HG03432 (cell line): ENCODE measurements at regions not wholly inside any gene's neighbourhood (a gene's known extent, or its start where the extent isn't known, plus 50 kb on each side); places are given as distances from the start of the nearest gene placed in this dataset.

Experiments
- ATAC-seq: cut with Tn5 transposase; IDR thresholded peaks from one replicate; pipeline ENCODE4 v1.9.1; 2021; ENCODE audit warnings: mild to moderate bottlenecking, moderate library complexity; ENCODE audit not compliant: unreplicated experiment

DNA sequence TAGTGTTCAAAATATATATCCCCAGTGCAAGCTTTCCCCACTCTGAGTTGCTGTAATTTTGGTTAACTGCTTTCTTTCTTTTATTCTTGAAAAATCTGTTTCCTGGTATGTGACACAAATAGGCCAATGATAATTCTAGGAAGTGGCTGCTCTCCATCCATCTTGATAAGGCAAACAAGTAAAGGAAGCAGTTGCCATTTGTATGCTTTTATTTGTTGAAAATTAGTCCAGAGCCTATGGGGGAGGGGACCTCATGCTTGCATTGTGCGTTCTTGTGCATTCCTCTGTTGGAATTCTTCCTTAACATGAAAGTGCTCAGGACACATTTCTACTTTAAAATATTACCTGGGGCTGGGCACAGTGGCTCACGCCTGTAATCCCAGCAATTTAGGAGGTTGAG, 111.2 kb upstream of the FSHR start:
- ATAC-seq, result no peak

DNA sequence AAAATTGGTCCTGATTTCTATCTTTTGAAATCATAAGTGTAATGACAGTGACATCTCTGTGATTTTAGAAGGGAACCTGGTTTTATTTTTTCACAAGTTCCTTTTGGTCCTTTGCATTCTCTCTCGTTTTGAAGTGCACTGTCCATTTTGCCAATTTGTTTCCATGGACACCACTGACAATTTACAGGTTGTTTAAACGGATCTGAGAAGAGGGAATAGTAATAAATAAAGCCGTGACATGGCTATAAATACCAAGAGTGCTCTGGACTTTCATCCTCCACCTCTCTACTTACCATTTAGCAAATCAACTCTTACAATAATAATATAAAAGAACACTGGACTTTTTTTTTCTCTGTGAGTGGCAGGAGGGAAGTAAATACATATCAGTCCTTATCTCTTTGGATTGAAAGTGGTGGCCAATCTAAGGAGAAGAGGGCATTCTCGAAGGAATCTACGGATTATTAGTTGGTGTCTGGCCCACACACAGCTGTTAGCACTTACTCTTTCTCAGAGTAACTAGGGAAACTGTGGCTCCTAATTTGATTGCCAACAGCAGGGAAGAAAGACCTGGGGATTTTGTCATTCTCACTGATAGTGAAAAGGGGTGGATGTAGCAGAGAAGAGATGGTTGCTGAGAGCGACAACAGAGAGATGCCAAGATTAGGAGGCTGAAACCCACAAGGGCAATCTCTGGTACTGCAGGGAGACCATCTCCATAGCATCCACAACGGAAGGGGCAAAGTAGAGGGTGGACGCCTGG, 108.7 kb upstream of the FSHR start:
- no peak for ATAC-seq

DNA sequence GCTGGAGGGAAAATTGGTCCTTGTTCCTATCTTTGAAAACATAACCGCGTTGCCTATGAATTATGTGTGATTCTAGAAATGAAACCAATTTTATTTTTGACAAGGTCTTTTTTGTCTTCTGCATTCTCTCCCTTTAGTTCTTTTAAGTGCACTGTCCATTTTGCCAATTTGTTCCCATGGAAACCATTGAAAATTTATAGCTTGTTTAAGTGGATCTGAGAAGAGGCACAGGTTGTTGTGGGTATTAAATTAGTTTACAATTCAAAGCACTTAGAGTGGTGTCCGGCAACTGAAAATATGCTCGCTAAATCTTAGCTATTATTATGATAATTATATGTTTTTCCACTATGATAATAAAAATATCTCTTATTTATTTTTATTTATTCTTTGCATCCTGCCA, 107.5 kb upstream of the FSHR start:
- no peak for ATAC-seq

DNA sequence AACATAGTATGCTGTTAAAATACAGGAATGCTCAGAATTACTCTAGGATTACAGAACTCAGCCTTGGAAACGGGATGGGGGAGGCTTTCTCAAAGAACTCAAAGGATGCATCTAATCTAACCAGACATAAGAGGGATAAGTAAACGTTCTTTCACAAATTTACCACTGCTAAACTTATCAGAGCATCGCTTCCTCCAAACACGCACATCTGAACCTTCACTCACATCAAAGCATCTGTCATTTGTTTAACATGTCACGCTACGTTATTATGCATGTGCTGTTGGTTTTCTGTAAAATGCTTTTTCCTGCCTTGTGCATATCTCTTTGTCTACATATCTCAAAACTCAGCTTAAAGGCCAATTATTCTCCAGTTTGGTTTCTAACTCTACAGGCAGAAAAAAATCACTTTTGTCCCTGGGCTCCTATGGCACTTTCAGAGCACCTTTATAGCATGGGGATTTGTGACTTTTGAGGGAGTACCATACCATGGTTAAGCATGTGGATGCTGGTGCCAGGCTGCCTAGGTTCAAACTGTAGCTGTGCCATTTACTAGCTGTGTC, 106.7 kb upstream of the FSHR start:
- ATAC-seq, result no peak

DNA sequence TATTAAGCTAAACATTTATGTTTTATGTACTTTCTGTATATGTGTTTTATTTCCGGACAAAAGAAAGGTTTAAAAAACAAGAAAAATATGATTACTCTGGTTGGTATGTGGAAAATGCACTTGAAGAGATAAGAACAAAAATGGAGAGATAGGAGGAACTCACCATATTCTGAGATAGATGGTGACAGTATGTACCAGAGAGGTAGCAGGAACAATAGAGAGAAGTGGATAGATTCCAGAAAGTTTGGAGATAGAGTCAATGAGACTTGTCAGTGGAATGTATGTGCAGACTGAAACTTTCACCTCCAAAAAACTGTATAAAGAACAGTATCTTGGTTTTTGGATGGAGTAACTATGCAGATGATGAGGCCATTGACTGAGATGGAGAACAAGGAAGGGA, 105.6 kb upstream of the FSHR start:
- ATAC-seq, result no peak

DNA sequence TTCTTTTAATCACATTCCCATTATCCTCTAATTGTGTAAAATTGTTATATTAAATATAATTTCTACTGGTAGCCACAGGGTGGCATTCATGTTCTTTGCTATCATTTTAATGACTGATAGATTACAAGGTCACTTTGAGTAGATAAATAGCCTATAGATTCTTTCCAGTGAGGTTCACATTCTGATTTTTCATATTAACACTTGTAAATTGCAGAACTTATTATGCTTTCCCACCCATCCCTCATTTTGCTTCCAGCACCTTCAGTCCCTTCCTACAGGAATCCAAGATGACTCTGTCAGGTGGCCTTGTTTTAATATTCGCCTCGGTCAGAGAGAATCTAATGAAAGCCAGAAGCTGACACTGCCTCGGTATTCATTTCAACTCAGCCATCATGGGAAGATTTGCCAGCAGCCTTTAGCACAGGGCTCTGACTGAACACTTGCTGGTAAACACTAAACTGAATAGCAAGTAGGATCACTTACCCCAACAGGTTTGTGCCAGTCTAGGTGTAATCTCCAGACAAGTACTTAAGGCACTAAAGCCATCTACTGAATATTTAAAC, 101.2 kb upstream of the FSHR start:
- no peak for ATAC-seq

DNA sequence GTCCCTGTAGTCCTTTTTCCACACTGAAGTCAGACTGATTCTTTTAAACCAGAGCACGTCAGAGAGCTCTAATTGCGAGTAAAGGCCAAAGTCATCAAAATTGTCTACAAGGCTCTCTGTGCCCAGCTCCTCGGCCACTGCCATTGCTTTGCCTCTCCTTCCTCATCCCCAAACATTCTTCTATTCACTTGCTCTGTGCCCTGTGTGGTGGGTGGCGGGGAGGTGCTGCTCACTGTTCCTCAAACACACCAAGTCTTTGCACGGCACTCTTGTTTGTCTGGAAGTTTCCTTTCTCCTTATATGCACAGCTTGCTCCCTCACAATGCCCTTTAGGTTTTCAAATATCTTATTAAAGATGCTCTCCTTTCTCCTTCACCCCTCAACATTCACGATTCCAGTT, 100.1 kb upstream of the FSHR start:
- ATAC-seq, result no peak

DNA sequence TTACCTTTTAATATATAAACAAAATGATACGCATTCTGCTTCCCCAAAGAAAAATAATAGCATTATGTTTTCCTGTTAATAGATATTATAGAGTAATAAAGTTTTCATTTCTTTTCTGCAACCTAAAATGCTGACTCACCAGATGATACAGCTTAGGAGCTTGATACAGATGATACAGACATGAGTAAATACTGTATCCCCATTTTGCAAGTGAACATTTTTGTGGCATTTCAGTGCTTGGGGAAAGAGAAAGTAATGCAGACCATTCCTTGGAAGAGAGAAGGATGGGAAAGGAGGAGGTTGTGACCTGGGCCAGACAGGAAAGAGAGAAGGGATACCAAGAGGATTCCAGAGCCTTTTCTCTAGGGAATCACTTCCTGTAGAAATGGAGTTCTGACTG, 97.5 kb upstream of the FSHR start:
- ATAC-seq, result no peak

DNA sequence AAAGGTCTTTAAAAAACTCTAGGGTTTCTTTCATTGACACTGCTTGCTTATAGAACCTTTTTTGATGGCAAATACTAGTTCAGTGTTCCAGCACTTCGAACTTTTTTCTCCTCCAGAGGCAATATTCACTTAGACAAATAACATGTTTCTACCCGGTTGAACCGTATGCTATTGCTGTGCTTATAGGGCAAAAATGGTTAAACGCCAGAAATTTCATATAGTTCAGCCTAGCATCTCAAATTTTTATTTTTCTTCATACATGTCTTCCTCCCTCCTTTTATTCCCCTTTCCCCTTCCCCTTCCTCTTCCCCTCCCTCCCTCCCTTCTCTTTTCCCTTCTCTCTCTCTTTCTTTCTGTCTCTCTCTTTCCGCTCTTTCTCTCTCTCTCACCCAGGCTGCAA, 96.9 kb upstream of the FSHR start:
- ATAC-seq, result no peak

DNA sequence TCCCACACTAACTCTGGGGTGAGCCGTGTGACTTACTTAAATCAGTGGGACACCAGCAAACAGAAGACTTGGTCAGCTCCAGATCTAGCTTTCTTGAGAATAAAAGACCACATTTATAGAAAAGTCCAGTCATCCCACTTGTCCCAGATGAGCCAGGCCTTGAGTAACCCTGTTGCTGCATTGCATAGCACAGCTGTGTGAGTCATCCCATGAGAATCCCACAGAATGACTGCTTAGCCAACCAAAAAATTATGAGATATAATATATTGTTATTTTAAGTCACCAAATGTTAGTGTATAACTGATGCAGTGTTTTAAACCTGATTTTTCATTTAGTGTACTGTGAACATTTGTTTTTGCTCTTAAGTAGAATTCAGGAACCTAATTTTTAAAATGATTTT, 94.2 kb upstream of the FSHR start:
- ATAC-seq, result no peak

DNA sequence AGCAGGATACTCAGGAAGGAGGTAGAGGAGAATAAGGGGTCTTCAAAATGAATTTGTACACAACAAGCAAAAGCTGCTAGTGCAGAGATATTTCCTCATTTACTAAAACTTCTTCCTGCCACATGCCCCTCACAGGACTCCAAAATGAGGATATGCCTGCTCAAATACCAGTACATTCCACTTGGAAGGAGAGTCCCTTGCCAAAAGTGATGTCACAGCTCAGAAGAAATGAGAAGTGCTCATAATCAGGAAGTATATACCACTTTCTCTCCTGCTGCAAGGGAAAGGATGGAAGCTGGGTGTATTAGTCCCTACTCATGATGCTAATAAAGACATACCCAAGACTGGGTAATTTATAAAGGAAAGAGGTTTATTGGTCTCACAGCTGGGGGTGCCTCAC, 87.7 kb upstream of the FSHR start:
- ATAC-seq, result no peak

DNA sequence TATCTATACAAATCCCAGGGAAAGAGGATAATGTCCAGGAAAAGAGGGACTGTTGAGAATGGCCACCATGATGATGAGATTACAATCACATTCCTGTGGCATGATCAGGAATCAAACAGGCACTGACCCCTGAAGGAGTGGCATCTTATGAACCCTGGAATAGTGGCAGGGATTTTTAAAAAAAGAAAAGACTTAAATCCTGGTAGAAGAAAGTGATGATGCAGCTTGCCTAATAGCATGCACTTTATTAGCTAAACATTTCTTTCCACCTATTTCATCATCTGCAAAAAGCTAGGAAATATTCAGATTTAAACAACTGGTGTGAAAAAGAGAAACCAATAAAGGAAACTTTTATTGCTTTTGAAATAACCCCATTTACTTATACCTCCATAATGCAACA, 87.2 kb upstream of the FSHR start:
- no peak for ATAC-seq

DNA sequence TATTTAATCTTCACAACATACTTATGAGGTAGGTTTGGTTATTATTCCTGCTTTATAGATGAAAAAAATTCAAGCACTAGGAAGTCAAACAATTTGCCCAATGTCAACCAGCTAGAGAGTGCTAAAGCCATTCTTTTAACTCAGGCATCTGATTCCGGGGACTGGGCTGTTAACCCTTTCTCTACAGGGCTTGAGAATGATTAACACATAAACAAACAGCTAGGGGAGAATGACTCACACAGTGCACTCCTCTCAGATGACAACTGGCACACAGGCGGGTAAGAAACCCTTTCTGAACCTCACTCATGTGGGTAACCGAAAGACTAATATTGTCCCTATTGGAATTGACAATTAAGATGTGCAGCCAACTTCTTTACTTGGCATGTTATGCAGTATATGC, 86.3 kb upstream of the FSHR start:
- no peak for ATAC-seq

DNA sequence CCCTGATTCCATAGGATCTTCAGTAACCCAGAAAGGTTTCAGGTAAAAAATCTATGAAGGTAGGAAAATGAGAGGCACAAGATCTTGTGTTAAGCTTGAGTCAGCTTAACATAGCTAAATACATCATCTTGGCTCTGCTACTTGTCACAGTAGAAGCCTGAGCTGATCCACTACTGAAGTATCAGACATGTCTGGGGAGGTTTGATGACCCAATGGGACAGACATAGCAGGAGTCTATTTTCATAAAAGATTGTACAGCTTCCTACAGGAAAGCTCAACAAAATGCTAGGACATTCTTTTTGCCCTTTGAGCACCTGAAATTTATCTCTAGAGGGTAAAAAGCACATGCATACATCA, 84.3 kb upstream of the FSHR start:
- no peak for ATAC-seq

DNA sequence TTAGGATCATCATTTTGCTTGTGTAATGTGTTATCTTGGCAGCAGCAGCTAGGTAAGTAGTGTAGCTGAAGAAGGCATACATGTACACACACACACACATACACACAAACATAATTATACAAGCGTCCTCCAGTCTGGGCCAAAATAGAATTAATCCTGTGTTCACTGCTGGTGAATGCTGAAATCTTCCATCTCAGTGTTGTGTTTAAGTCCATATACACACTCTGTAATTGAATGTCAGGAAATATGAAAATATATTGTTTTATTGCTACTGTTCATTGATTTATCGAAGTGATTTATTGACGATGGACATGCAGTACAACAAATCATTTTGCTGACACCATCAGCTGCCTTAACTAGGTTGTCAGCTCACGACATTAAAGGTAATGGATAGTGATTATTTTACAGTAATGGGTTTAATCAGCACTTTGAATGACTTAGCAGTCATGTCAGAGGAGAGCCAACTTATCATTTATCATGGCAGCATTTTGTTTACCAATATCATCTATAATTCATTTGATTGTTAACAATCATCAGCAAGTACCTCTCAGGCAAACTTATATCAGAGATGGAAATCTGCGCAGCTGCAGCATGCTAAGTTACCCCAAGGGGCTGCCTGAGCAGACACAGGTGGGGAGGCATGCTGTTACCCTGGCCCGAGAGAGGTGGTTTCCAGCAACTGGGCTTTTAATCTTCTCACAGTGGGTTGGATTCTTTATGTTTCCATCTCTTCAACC, 83.7 kb upstream of the FSHR start:
- no peak for ATAC-seq

DNA sequence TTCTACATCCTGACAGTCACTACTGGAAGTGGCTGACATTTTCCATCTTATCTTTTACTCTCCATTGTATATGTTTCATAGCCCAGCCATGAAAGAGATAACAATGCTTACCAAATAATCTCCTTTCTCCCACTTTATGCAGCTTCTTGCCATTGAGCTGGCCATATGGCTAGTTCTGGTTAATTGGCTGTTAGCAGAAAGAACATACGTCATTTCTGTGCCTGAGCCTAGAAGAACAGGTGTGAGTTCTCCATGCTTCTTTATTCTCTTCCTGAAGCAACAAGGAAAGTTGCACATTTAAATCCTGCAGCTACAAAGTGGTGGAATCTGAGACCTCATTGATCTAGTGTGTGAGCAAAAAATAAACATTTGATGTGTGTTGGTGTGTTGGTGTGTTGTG, 82.0 kb upstream of the FSHR start:
- no peak for ATAC-seq

DNA sequence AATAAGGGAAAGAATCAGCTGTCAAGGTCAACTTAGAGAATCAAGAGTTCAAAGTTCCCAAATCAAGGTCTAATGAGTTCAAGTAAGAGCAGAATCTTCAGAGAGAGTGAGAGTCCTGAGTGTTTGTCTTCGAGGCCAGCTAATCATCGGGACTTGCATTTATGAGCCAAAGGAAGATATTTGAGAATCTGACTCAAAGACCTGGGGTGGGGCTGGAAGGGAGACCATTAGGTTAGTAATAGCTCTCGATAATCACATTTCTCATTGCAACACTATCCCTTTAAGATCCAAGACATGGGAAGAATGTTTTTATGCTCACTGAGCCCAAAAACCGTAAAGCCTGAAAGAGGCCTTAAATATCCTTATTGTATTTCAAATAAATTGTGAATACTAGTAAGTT, 72.0 kb upstream of the FSHR start:
- no peak for ATAC-seq

DNA sequence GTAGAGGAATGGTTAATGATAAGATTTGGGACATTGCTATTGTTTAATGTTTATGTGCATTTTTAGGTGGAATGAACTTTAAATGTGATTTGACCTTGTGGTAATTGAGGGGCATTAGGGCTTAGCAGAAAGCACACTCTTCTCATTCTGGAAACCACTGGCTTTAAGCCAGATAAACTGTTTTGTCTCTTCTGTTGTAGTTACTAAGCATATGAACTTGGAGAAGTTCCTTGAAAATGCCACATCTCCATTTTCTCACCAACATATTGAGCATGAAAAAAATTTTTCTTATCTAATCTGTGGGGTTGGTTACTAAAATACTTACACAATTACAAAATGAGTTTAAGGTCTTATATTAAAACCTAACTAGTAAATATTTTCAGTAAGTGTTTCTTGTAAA, 70.8 kb upstream of the FSHR start:
- no peak for ATAC-seq

DNA sequence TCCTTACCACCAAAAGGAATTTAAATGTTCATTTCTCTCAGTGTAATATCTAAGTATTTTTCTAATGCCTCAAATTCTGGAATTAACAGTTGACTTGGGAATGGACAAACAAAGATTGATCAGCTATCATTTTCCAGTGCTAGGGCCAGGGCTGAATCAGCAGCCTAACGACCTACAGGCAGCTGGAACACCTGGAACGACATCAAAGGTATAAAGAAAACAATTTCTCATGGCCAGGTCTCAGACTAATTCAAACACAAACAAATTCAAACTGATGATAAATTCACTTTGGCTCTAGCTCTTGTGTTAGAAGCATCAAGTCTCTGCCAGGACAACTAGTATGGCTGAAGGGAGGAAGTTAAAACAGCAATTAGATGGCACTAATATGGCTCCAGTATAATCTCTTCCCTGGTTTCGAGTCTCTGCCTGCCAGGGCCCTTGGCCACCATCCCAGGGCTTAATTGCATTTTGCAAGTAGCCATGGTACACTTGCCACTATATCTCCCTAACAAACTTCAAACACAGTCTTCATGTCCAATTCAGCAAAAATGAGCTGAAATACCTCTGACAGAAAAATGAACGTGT, 70.2 kb upstream of the FSHR start:
- no peak for ATAC-seq

DNA sequence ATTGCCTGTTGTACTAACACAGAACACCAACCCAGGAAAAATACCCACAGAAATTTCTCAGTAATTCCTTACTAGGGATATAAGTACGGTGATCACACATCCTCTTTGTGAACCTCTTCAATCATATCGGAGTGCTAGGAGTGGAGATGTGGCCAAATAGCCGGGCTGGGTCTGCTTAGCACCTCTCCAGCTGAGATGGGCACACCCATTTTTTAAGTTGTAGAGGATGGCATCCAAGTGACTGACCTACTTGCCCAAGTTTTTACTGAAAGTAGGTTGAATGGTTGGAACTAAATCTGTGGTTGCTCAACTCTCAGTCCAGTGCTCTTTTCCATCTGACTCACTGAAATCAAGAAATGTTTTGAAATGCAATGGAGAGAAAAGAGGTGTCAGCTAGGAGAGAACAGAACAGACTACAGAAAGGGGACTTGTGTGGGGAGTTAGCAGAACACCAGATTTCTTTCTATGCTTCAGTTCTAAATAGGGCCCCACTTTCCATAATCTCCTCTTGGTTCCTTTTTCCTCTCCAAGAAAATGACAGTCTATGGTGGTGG, 68.7 kb upstream of the FSHR start:
- no peak for ATAC-seq

DNA sequence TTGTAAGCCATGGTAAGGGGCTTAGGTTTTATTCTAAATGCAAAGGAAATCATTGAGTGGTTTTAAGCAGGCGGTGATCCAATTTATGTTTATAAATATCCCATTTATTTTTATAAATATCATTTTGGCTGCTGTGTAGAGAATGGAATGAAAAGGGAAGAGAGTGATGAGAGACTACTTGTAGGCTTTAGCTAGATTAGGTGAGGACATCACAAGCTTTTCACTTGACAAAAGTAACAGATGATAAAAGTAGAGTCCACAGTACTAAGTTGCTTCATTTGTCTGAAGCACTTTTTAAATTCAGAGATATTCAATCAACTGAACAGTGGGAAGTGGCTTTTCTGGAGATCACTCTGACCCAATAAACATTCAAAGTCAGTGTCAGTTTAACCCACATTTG, 65.4 kb upstream of the FSHR start:
- no peak for ATAC-seq

DNA sequence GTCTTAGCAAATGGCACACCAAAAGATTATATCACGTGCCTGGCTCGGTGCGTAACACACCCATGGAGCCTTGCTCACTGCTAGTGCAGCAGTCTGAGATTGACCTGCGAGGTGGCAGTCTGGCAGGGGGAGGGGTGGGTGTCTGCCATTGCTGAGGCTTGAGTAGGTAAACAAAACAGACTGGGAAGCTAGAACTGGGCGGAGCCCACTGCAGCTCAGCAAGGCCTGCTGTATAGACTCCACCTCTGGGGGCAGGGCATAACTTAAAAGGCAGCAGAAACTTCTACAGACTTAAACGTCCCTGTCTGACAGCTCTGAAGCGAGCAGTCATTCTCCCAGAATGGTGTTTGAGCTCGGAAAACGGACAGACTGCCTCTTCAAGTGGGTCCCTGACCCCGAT, 55.9 kb upstream of the FSHR start:
- no peak for ATAC-seq
